Activated CD8-positive, alpha-beta memory T cell treated with anti-CD3 and anti-CD28 coated beads for 1 hour (primary cell): ENCODE measurements at regions not wholly inside any gene's neighbourhood (a gene's known extent, or its start where the extent isn't known, plus 50 kb on each side); places are given as distances from the start of the nearest gene placed in this dataset.
"Not testable (repeated sequence)": the region's sequence is repeated elsewhere in the genome, so short reads cannot be mapped to it uniquely, and the experiment has no call there.

Experiments used
- DNase-seq, 2 donors: peaks; one replicate each; pipeline ENCODE4 v3.0.0-alpha.2; 2020; ENCODE audit warnings: low read depth in 1 of 2; ENCODE audit errors: extremely low read depth in 1 of 2

- DNase-seq, result no peak
Observed at GRCh38 chr2:8558096-8558495, 123.8 kb upstream of the ID2 start.

- no peak for DNase-seq
Observed at GRCh38 chr2:8558956-8559355, 122.9 kb upstream of the ID2 start.

DNA sequence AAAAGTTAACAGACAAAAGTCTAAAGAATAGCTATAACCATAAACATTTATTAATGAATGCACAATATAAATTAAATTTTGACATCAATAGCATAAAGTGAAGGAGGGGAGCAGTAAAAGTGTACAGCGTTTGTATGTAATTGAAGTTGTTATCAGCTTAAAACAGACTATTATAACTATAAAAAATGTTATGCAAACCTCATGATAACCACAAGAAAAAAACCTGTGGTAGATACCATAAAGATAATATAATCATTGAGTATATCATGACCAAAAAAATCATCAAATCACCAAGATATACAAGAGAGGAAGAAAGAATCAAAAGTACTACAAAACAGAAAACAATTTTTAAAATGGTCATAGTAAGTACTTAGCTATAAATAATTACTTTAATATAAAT, 122.1 kb upstream of the ID2 start:
- no peak for DNase-seq

GRCh38 chr2:8561692-8562091, 120.2 kb upstream of the ID2 start:
- not testable (repeated sequence) for DNase-seq

DNA sequence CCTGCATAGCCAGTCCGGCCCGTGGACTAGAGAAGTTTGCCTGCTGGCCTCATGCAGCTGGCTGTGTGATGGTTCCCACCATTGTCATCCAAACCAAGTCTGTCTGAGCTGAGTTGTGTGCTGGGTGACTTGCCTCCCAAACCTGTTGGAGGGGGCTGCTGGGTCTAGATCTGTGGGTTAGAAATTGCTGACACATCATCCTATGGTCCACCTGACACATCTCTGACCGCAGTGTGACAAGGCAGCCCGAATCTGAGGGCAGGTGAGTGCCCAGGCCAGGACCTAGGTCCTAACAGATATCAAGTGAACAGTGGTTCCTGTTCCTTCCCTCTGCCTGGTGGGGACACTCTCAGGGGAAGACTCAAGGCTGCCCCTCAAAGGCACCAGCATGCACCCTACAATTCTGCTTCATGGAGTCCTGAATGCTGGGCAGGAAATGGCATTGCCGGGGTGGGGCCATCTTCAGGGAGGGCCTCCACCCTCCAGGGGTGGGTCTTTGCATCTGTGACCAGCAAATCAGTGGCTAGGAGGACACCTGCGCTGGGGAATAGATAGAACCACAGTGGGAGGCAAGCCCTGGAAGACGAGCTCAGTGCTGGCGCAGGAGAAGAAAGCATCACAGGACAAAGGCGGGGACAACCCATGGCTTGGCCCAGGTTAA, 117.9 kb upstream of the ID2 start:
- DNase-seq, result no peak

- DNase-seq, result no peak
Observed at GRCh38 chr2:8564475-8564874, 117.4 kb upstream of the ID2 start.

DNA sequence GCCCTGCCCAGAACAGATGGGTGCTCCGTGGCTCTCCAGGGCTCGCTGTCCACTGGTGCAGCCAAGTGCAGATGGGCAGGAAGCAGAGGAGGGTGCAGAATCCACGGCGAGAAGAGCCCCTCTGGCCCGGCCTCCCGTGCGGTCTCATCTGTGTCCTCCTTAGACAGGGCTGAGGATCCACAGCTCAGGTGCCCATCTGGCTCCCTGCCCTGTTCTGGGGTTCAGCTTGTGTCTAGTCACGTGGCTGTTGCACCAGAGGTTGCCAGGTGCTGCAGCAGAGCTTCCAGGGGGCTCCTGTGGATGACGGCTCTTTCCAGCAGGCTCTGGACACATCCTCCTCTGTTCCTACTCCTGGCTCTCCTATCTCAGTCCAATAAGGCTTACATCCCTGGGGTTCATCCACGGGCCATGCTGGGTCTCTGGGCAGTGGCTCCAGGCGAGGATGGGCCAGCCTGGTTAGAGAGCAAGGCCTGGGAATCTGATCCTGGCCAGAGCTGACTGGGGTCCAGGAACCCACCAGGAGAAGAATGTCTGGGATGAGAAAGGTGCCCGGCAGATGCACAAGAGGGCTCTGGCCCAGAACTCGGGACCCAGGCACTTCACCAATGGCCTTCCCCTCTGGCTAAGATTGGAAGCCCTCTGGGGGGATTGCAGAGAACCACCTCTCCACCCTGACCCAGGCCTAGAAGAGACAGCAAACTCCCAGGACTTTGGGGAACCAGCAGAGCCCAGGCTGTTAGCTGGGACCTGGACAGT, 116.3 kb upstream of the ID2 start:
- no peak for DNase-seq

DNA sequence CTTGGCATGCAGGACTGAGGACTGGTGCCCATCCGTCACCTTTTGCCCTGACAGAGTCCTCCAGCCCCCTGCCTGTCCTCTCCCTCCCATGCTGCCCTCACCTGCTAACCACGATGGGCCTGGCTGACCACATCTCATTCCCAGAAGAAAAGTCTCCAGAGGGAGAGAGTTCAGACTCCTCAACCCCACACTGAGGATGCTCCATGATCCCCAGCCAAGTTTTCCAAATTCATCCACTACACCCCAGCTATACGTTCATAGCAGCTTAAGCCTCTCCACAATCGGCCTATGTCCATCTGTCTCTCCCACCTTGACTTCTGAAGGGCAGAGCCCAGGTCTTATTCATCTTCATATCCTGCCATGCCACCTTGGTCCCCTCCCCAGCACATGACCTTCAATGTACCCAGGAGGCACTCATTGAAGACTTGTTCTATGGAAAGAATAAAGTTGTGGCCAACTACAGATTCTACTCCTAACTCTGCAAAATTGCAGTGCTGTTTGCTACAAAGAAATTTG, 115.6 kb upstream of the ID2 start:
- DNase-seq, result no peak

DNA sequence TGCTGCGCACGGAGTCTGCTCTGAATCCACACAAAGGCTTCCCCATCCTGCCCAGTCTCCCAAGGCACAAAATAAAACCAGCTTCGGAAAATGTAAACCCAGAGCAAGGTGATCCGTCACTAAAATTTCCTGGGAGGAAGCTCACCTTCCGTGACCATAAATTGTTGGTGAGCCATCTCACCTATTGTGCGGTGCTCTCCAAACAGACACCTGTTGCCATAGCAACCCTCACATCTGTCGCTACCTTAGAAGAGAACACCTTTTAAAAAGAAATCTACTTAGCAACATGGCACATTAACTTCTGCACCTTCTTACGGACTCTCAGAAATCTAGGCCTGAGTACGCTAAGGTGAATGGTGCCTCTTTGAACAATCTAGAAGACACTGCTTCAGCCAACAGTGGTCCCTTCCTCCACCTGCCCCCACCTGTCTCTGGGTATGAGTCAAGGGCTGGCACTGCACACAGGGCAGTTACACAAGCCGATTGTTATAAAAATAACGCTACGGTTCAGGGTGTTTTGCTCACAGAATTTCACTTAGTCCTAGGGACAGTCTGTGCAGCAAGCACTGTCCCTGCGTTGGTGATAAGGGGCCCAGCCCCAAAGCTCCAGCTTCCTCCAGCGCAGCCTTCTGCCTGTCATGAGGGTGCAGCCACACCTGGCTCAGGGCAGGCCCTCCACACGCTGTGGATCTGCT, 114.9 kb upstream of the ID2 start:
- DNase-seq, result no peak

DNA sequence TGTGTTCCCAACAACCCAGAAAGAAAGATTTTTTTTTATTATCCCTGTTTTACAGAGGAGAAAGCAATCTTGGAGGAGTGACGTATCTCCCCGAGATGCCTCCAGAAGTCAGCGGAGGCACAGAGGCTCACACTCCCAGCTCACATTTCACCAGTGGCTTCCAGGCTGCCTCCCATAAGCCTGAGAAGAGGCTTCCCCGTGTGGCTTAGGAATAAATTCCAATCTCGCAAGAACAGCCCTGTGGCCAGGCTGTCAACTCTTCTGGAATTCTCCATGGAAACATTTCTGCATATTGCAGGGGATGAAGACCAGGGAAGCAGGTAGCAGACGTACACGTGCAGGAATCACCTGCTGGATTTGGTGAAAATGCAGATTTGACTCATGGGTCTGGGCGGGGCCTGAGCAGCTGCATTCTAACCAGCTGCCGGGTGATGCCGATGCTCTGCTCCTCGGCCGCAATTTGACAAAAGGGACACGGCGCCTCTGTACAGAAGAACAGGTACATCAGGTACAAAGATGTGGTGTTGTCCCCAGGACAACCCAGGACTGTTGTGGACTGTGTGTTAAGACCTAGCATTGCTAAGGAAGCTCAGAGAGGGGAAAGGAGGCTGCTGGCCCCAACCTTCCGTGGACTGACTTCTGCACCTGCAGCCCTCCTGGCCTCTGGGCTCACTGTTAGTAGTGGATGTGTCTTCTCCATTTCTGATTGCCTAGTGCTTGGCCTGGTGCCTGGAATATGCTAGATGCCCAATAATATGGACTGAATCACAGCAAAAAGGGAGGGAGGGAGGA, 114.2 kb upstream of the ID2 start:
- DNase-seq, result no peak

GRCh38 chr2:8568543-8569302, 113.1 kb upstream of the ID2 start:
- no peak for DNase-seq

- DNase-seq, result no peak
Observed at GRCh38 chr2:8569332-8569930, 112.4 kb upstream of the ID2 start.

DNA sequence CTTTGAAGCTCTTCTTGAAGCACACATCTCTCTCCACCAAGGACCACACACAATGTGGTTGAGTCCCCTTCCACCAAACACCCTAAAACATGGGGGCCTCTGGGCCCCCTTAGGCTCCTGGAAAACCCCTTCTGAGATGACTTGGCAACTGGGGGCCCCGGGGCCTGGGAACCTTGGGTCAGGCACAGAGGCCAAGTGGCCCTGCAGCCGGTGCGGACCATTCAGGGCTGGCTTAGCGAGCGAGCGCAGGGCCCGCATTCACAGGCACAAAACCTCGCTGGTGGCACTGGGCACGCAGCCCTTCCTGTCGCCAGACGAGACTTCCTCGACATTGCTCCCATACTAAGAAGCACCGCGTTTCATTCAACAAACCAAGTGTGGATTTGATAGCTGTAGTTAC, 111.2 kb upstream of the ID2 start:
- no peak for DNase-seq

DNA sequence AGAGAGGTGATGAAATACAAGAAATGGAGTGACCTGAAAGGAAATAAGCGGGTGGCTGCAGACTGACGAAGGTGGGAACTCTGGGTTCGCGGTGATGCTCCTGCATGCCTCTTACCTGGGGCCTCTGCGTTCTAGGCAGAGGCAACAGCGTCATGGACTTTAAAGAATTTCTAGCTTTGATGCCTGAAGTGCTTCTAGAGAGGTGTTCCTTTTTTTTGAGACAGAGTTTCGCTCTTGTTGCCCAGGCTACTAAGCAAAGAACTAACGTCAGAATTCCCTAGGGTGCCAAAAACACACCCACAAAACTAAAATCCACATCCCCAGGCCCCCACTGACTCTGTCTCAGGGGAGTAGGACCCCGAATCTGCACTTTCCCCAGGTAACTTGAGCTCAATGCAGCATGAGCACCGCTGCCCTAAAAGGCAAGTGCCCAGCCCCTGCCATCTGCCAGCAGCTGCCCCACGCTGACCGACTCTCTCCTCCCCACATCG, 110.5 kb upstream of the ID2 start:
- no peak for DNase-seq

DNA sequence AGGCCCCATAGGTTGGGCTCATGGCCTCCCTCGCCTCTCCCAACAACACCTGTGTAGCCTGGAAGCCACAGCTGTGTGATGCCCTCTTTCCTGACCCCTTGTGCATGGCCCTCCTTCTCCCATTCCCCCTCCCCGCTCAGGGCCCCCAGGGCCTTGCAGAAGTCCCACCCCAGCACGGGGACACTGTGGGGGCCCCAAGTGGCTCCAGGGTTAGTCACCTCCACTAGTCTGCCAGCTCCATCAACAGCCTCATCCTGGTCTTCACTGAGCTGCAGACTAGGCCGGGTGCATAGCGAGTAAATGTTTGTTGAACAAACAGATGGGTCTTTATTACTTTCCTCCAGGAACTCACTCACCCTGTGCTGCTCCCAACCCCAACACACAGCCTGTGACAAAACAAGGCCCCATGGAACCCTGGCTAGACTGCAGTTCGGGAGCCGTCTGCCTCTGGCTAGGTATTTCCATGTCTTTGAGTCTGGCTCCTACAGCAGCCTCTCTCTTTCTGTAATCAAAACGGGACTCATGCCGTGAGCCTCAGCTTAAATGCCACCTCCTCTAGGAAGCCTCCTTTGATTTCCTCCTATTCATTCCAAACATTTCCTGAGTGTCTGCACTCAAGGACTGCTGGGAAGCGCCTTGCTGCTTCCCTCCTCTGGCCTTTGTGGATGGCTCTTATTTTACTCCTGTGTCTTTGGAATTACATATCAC, 109.9 kb upstream of the ID2 start:
- no peak for DNase-seq

DNA sequence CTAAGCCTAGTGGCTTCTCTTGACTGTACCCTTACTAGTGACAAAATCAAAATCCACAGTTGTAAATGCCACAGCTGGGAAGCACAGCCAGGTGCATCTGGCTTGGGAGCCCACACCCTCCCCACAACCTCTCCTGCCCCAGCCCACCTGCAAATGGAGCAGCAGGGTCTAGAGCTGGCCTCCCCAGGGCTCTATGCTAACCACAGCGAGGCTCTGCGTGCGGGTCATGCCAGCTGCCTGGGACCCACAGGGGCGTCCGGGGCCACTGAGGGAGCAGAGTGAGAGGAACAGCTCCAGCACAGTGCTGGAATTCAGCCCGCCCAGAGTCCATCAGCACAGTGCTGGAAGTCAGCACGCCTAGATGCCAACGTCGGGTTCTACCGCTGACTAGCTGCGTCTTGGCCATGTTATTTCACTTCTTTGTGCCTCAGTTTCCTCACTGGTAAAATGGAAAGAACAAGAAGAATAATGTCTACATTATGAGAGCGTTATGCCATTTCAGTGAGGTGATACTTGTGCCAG, 109.1 kb upstream of the ID2 start:
- no peak for DNase-seq

- no peak for DNase-seq
Observed at GRCh38 chr2:8573234-8573941, 108.5 kb upstream of the ID2 start.

DNA sequence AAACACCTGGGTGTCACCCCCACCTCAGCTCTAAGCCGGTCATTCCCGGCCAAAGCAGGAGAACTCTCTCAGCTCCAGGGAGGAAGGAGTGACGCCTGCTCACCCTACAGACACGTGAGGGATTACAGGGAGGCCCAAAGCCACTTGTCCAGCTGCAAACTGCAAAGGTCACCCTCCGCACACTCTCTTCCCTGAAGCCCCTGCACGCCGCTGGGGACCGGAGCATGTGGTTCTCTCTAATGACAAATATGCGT, 108.0 kb upstream of the ID2 start:
- no peak for DNase-seq
